ENCODE measurements at regions not wholly inside any gene's neighbourhood (a gene's known extent, or its start where the extent isn't known, plus 50 kb on each side); places are given as distances from the start of the nearest gene placed in this dataset.

- no peaks in the 10 kb centered on the region for H3K27me3 Mint-ChIP-seq (ENCODE audit: low read depth)
- H3K4me1 Mint-ChIP-seq, result no peaks in the 10 kb centered on the region
- peaks cover 3% of the 10 kb centered on the region for H3K9me3 Mint-ChIP-seq
- TF ChIP-seq, protein P1, sequence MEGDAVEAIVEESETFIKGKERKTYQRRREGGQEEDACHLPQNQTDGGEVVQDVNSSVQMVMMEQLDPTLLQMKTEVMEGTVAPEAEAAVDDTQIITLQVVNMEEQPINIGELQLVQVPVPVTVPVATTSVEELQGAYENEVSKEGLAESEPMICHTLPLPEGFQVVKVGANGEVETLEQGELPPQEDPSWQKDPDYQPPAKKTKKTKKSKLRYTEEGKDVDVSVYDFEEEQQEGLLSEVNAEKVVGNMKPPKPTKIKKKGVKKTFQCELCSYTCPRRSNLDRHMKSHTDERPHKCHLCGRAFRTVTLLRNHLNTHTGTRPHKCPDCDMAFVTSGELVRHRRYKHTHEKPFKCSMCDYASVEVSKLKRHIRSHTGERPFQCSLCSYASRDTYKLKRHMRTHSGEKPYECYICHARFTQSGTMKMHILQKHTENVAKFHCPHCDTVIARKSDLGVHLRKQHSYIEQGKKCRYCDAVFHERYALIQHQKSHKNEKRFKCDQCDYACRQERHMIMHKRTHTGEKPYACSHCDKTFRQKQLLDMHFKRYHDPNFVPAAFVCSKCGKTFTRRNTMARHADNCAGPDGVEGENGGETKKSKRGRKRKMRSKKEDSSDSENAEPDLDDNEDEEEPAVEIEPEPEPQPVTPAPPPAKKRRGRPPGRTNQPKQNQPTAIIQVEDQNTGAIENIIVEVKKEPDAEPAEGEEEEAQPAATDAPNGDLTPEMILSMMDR (conservative IDR thresholded peaks at IDR 0.05), result no peak
- DNase-seq (ENCODE audit: low read depth, low spot score), result no peak
- H3K27ac Mint-ChIP-seq (ENCODE audit: unreplicated experiment), result no peak overlapping the region
- no peaks in the 10 kb centered on the region for H3K36me3 Mint-ChIP-seq (ENCODE audit: low read depth)
- no peak overlapping the region for H3K4me3 Mint-ChIP-seq
Observed at GRCh38 chr21:14768042-14768441, 221.9 kb upstream of the SAMSN1 start.

GRCh38 chr21:14767192-14767852 lies 221.2 kb upstream of the SAMSN1 start:
- H3K4me3 Mint-ChIP-seq, result no peak overlapping the region
- DNase-seq (ENCODE audit: low read depth, low spot score), result no peak
- no peaks in the 10 kb centered on the region for H3K4me1 Mint-ChIP-seq
- H3K9me3 Mint-ChIP-seq, result peaks cover 3% of the 10 kb centered on the region
- TF ChIP-seq, protein P1 (conservative IDR thresholded peaks at IDR 0.05), result no peak
- H3K36me3 Mint-ChIP-seq (ENCODE audit: low read depth), result no peaks in the 10 kb centered on the region
- no peak overlapping the region for H3K27ac Mint-ChIP-seq (ENCODE audit: unreplicated experiment)
- no peaks in the 10 kb centered on the region for H3K27me3 Mint-ChIP-seq (ENCODE audit: low read depth)

- no peak for DNase-seq (ENCODE audit: low read depth, low spot score)
- H3K4me3 Mint-ChIP-seq, result no peak overlapping the region
- H3K4me1 Mint-ChIP-seq, result no peaks in the 10 kb centered on the region
- TF ChIP-seq, protein P1 (conservative IDR thresholded peaks at IDR 0.05), result no peak
- H3K36me3 Mint-ChIP-seq (ENCODE audit: low read depth), result no peaks in the 10 kb centered on the region
- H3K27ac Mint-ChIP-seq (ENCODE audit: unreplicated experiment), result no peak overlapping the region
- H3K27me3 Mint-ChIP-seq (ENCODE audit: low read depth), result no peaks in the 10 kb centered on the region
- H3K9me3 Mint-ChIP-seq, result peaks cover 3% of the 10 kb centered on the region
Observed at GRCh38 chr21:14766241-14766640, 220.1 kb upstream of the SAMSN1 start.

GRCh38 chr21:14763695-14764064 lies 217.6 kb upstream of the SAMSN1 start:
- H3K9me3 Mint-ChIP-seq, result peaks cover 3% of the 10 kb centered on the region
- DNase-seq (ENCODE audit: low read depth, low spot score), result no peak
- no peaks in the 10 kb centered on the region for H3K4me1 Mint-ChIP-seq
- H3K27ac Mint-ChIP-seq (ENCODE audit: unreplicated experiment), result no peak overlapping the region
- no peaks in the 10 kb centered on the region for H3K27me3 Mint-ChIP-seq (ENCODE audit: low read depth)
- H3K36me3 Mint-ChIP-seq (ENCODE audit: low read depth), result no peaks in the 10 kb centered on the region
- no peak overlapping the region for H3K4me3 Mint-ChIP-seq
- TF ChIP-seq, protein P1 (conservative IDR thresholded peaks at IDR 0.05), result no peak

- TF ChIP-seq, protein P1 (conservative IDR thresholded peaks at IDR 0.05), result no peak
- Mint-ChIP-seq H3K9me3 (peaks cover 3% of the 10 kb centered on the region), H3K36me3 (ENCODE audit: low read depth) (no peaks in the 10 kb centered on the region), H3K27me3 (ENCODE audit: low read depth) (no peaks in the 10 kb centered on the region), H3K4me3 (no peak overlapping the region), H3K4me1 (no peaks in the 10 kb centered on the region), H3K27ac (ENCODE audit: unreplicated experiment) (no peak overlapping the region)
- no peak for DNase-seq (ENCODE audit: low read depth, low spot score)
Observed at GRCh38 chr21:14762734-14763694, 216.9 kb upstream of the SAMSN1 start.
